ENCODE measurements at regions not wholly inside any gene's neighbourhood (a gene's known extent, or its start where the extent isn't known, plus 50 kb on each side); places are given as distances from the start of the nearest gene placed in this dataset.

- no peak for TF ChIP-seq POLR2AphosphoS5 (IDR thresholded peaks at IDR 0.05; ENCODE audit: low read depth, low read length)
- no peak for TF ChIP-seq SIN3A (IDR thresholded peaks at IDR 0.05; ENCODE audit: borderline replicate concordance, insufficient read depth, low read length)
Measured at GRCh38 chr5:8756498-8757084, 789.3 kb downstream of the SEMA5A start.

Measured in PFSK-1 (cell line).